ENCODE measurements at regions not wholly inside any gene's neighbourhood (a gene's known extent, or its start where the extent isn't known, plus 50 kb on each side); places are given as distances from the start of the nearest gene placed in this dataset.

- Mint-ChIP-seq H3K4me1 (ENCODE audit: low read depth) (no peaks in the 10 kb centered on the region), H3K36me3 (ENCODE audit: low read depth) (no peaks in the 10 kb centered on the region), H3K27ac (no peak overlapping the region), H3K4me3 (no peak overlapping the region), H3K27me3 (ENCODE audit: insufficient read depth) (no peaks in the 10 kb centered on the region), H3K9me3 (peaks cover 16% of the 10 kb centered on the region)
- DNase-seq = no peak
- no peak for TF ChIP-seq CTCF (IDR thresholded peaks at IDR 0.05)
Observed at GRCh38 chr2:78564666-78565065, 460.8 kb upstream of the REG3G start.

- no peaks in the 10 kb centered on the region for H3K4me1 Mint-ChIP-seq (ENCODE audit: low read depth)
- TF ChIP-seq CTCF (IDR thresholded peaks at IDR 0.05) = no peak
- H3K27ac Mint-ChIP-seq = no peak overlapping the region
- no peak overlapping the region for H3K4me3 Mint-ChIP-seq
- H3K27me3 Mint-ChIP-seq (ENCODE audit: insufficient read depth) = no peaks in the 10 kb centered on the region
- no peaks in the 10 kb centered on the region for H3K36me3 Mint-ChIP-seq (ENCODE audit: low read depth)
- H3K9me3 Mint-ChIP-seq = peaks cover 26% of the 10 kb centered on the region
- no peak for DNase-seq
Observed at GRCh38 chr2:78568782-78569373, 456.6 kb upstream of the REG3G start.

GRCh38 chr2:78576409-78576808 lies 449.1 kb upstream of the REG3G start:
- Mint-ChIP-seq H3K4me1 (ENCODE audit: low read depth) (no peaks in the 10 kb centered on the region), H3K9me3 (peaks cover 20% of the 10 kb centered on the region), H3K27me3 (ENCODE audit: insufficient read depth) (no peaks in the 10 kb centered on the region), H3K4me3 (no peak overlapping the region), H3K36me3 (ENCODE audit: low read depth) (no peaks in the 10 kb centered on the region), H3K27ac (no peak overlapping the region)
- no peak for DNase-seq
- no peak for TF ChIP-seq CTCF (IDR thresholded peaks at IDR 0.05)

GRCh38 chr2:78585871-78586270 lies 439.6 kb upstream of the REG3G start:
- no peak overlapping the region for H3K4me3 Mint-ChIP-seq
- H3K27ac Mint-ChIP-seq = no peak overlapping the region
- no peaks in the 10 kb centered on the region for H3K4me1 Mint-ChIP-seq (ENCODE audit: low read depth)
- no peaks in the 10 kb centered on the region for H3K27me3 Mint-ChIP-seq (ENCODE audit: insufficient read depth)
- H3K36me3 Mint-ChIP-seq (ENCODE audit: low read depth) = no peaks in the 10 kb centered on the region
- peaks cover 35% of the 10 kb centered on the region for H3K9me3 Mint-ChIP-seq
- no peak for TF ChIP-seq CTCF (IDR thresholded peaks at IDR 0.05)
- DNase-seq = no peak

- no peaks in the 10 kb centered on the region for H3K27me3 Mint-ChIP-seq (ENCODE audit: insufficient read depth)
- DNase-seq = no peak
- no peak overlapping the region for H3K4me3 Mint-ChIP-seq
- H3K36me3 Mint-ChIP-seq (ENCODE audit: low read depth) = no peaks in the 10 kb centered on the region
- no peaks in the 10 kb centered on the region for H3K4me1 Mint-ChIP-seq (ENCODE audit: low read depth)
- peaks cover 36% of the 10 kb centered on the region for H3K9me3 Mint-ChIP-seq
- TF ChIP-seq CTCF (IDR thresholded peaks at IDR 0.05) = no peak
- H3K27ac Mint-ChIP-seq = no peak overlapping the region
Observed at GRCh38 chr2:78586316-78586715, 439.2 kb upstream of the REG3G start.

- H3K4me3 Mint-ChIP-seq = no peak overlapping the region
- TF ChIP-seq CTCF (IDR thresholded peaks at IDR 0.05) = no peak
- H3K27ac Mint-ChIP-seq = no peak overlapping the region
- no peak for DNase-seq
- H3K9me3 Mint-ChIP-seq = peaks cover 45% of the 10 kb centered on the region
- no peaks in the 10 kb centered on the region for H3K4me1 Mint-ChIP-seq (ENCODE audit: low read depth)
- H3K27me3 Mint-ChIP-seq (ENCODE audit: insufficient read depth) = no peaks in the 10 kb centered on the region
- no peaks in the 10 kb centered on the region for H3K36me3 Mint-ChIP-seq (ENCODE audit: low read depth)
Observed at GRCh38 chr2:78589871-78590270, 435.6 kb upstream of the REG3G start.

Measured in HFFc6 (cell line).